ENCODE measurements at regions not wholly inside any gene's neighbourhood (a gene's known extent, or its start where the extent isn't known, plus 50 kb on each side); places are given as distances from the start of the nearest gene placed in this dataset.
A peak's percentile ranks its signal among the peaks of the same experiment; 100 is the strongest.

GRCh38 chr18:24983566-24984139 is 368.3 kb downstream of the ZNF521 start:
- TF ChIP-seq CTCF (IDR thresholded peaks at IDR 0.05; ENCODE audit: control extremely low read depth in 1 of 3, insufficient read depth in 1 of 3, low read depth in 1 of 3, low read length in 3 of 3) (no peak), RAD21 (IDR thresholded peaks at IDR 0.05 in 1 of 2, conservative IDR thresholded peaks at IDR 0.05 in 1 of 2; ENCODE audit: low read depth in 2 of 2, low read length in 2 of 2) (no peak; a peak in 1 of 4 replicates), YY1 (IDR thresholded peaks at IDR 0.05; ENCODE audit: low read depth, low read length) (no peak), ZNF274 (IDR thresholded peaks at IDR 0.05; ENCODE audit: borderline replicate concordance, extremely low read depth, low read length) (no peak), PHF8 (conservative IDR thresholded peaks at IDR 0.05; ENCODE audit: low read depth, low read length) (no peak), E2F6 (IDR thresholded peaks at IDR 0.05) (0 out of 2 replicates have a peak, but pooled peaks have one; percentile 6), POLR2AphosphoS5 (IDR thresholded peaks at IDR 0.05; ENCODE audit: low read depth, low read length) (no peak), CBX8 (IDR thresholded peaks at IDR 0.05; ENCODE audit: borderline replicate concordance, low read depth, low read length) (no peak), TAF1 (IDR thresholded peaks at IDR 0.05; ENCODE audit: low read depth, low read length) (no peak), USF2 (IDR thresholded peaks at IDR 0.05; ENCODE audit: low read length) (no peak), TAF7 (optimal IDR thresholded peaks at IDR 0.05; ENCODE audit: borderline replicate concordance, low read depth, low read length) (no peak), EZH2 (IDR thresholded peaks at IDR 0.05; ENCODE audit: low read depth, low read length, severe bottlenecking) (no peak), GABPA (IDR thresholded peaks at IDR 0.05; ENCODE audit: borderline replicate concordance, insufficient read depth, low read length) (no peak)
